SJSA1 (cell line): ENCODE measurements at regions not wholly inside any gene's neighbourhood (a gene's known extent, or its start where the extent isn't known, plus 50 kb on each side); places are given as distances from the start of the nearest gene placed in this dataset.

Experiments used
- DNase-seq, 2 experiments: peaks; one replicate each; pipeline ENCODE4 v3.0.0-alpha.2; 2015 to 2020; ENCODE audit warnings: low spot score in 2 of 2, low read depth in 1 of 2
- H3K27ac ChIP-seq: fragments of 250-450 bp; sonication (Bioruptor Pico); 2 replicates; pipeline ENCODE4 v1.5.1; 2020; ENCODE audit warnings: mild to moderate bottlenecking, moderate library complexity
- H3K27me3 ChIP-seq: fragments of 250-450 bp; sonication (Bioruptor Pico); replicated peaks from 2 replicates; pipeline ENCODE4 v1.5.1; 2020; ENCODE audit warnings: mild to moderate bottlenecking, moderate library complexity
- H3K36me3 ChIP-seq: fragments of 250-450 bp; sonication (Bioruptor Pico); 2 replicates; pipeline ENCODE4 v1.5.1; 2020; ENCODE audit warnings: mild to moderate bottlenecking
- H3K4me1 ChIP-seq: fragments of 250-450 bp; sonication (Bioruptor Pico); replicated peaks from 2 replicates; pipeline ENCODE4 v1.6.1; 2021; ENCODE audit warnings: mild to moderate bottlenecking
- H3K4me3 ChIP-seq: fragments of 250-450 bp; sonication (Bioruptor Pico); 2 replicates; pipeline ENCODE4 v1.5.1; 2020; ENCODE audit warnings: mild to moderate bottlenecking
- H3K9me3 ChIP-seq: fragments of 250-450 bp; sonication (Bioruptor Pico); replicated peaks from 2 replicates; pipeline ENCODE4 v1.5.1; 2020; ENCODE audit warnings: mild to moderate bottlenecking

- no peaks in the 10 kb centered on the region for H3K36me3 ChIP-seq
- no peaks in the 10 kb centered on the region for H3K9me3 ChIP-seq
- no peak overlapping the region for H3K27ac ChIP-seq
- DNase-seq = no peak
- H3K4me1 ChIP-seq = no peaks in the 10 kb centered on the region
- no peak overlapping the region for H3K4me3 ChIP-seq
- H3K27me3 ChIP-seq = no peaks in the 10 kb centered on the region
These were observed 344.7 kb upstream of the NETO1 start for GRCh38 chr18:73212442-73212841.

DNA sequence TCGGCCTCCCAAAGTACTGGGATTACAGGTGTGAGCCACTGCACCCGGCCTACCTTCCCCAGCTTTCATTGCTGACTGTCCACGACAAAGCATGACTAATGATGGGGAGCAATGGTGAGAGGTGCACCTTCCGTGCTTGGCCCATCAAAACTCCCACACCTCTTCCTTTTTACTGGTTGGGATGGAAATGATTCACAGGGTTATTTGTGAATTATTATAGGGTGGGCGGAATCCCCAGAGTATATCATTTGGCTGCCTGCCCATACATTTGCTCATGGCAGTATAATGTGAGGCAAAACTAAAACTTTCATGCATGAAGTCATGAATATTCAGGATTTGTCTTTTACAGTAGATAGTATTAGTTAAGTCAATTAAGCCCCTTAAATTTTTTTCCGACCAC, 334.2 kb upstream of the NETO1 start:
- no peaks in the 10 kb centered on the region for H3K4me1 ChIP-seq
- no peak overlapping the region for H3K4me3 ChIP-seq
- H3K27ac ChIP-seq = no peak overlapping the region
- no peaks in the 10 kb centered on the region for H3K36me3 ChIP-seq
- DNase-seq = no peak
- peaks cover 8% of the 10 kb centered on the region for H3K27me3 ChIP-seq
- no peaks in the 10 kb centered on the region; the same call in 1 of the 2 replicates for H3K9me3 ChIP-seq

- Histone ChIP-seq H3K27me3 (peaks cover 8% of the 10 kb centered on the region), H3K9me3 (no peaks in the 10 kb centered on the region; the same call in 1 of the 2 replicates), H3K36me3 (no peaks in the 10 kb centered on the region), H3K4me3 (no peak overlapping the region), H3K4me1 (no peaks in the 10 kb centered on the region), H3K27ac (no peak overlapping the region)
- no peak for DNase-seq
These were observed 331.4 kb upstream of the NETO1 start for GRCh38 chr18:73199151-73199550.

DNA sequence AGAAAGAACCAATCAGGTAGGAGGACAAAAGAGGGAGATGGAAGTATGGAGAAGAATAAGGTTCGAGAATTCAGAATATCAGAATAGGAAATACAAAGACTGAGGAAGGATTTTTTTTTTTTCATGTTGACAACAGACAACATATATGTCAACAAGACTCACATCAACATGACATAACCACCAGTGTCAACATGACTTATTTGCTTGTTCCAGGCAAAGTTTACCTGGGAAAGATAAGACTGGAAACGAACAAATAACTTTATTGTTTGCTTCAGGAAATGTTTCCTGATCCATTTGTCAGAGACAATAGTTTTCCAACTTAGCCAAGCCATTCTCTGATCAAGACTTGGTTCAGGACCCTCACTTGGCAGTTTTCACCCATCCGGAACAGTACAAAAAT, 321.9 kb upstream of the NETO1 start:
- Histone ChIP-seq H3K27me3 (no peaks in the 10 kb centered on the region), H3K9me3 (no peaks in the 10 kb centered on the region), H3K4me1 (no peaks in the 10 kb centered on the region), H3K27ac (no peak overlapping the region), H3K4me3 (no peak overlapping the region), H3K36me3 (no peaks in the 10 kb centered on the region)
- DNase-seq = no peak

DNA sequence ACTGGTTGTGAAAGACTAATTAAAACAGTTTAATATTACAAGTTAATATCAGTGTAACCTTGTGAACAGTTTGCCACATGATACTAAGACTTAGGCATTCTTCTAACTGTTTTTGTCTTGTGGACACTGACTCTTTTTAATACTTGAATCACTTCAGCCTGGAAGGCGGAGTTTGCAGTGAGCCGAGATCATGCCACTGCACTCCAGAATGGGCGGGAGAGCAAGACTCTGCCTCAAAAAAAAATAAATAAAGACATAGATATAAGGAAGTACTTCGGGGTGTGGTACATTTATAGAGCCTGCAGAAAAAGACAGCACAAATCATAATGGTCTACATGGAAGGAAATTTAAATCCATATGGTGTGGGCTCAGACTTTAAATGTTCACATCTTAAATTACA, 300.4 kb upstream of the NETO1 start:
- H3K27me3 ChIP-seq = no peaks in the 10 kb centered on the region
- no peak overlapping the region for H3K4me3 ChIP-seq
- no peaks in the 10 kb centered on the region for H3K9me3 ChIP-seq
- H3K4me1 ChIP-seq = no peaks in the 10 kb centered on the region
- DNase-seq = no peak
- no peak overlapping the region for H3K27ac ChIP-seq
- no peaks in the 10 kb centered on the region for H3K36me3 ChIP-seq

GRCh38 chr18:73164430-73164829, 296.6 kb upstream of the NETO1 start:
- H3K36me3 ChIP-seq = no peaks in the 10 kb centered on the region
- no peak overlapping the region for H3K27ac ChIP-seq
- no peaks in the 10 kb centered on the region for H3K4me1 ChIP-seq
- DNase-seq = no peak
- H3K27me3 ChIP-seq = no peaks in the 10 kb centered on the region; the same call in 1 of the 2 replicates
- no peak overlapping the region for H3K4me3 ChIP-seq
- H3K9me3 ChIP-seq = no peaks in the 10 kb centered on the region

GRCh38 chr18:73163236-73163635, 295.4 kb upstream of the NETO1 start:
- Histone ChIP-seq H3K4me3 (no peak overlapping the region), H3K4me1 (no peaks in the 10 kb centered on the region), H3K27ac (no peak overlapping the region), H3K9me3 (no peaks in the 10 kb centered on the region), H3K27me3 (peaks cover 3% of the 10 kb centered on the region; the same call in 1 of the 2 replicates), H3K36me3 (no peaks in the 10 kb centered on the region)
- no peak for DNase-seq

- no peaks in the 10 kb centered on the region for H3K9me3 ChIP-seq
- peaks cover 3% of the 10 kb centered on the region; the same call in 1 of the 2 replicates for H3K27me3 ChIP-seq
- no peak overlapping the region for H3K4me3 ChIP-seq
- H3K27ac ChIP-seq = no peak overlapping the region
- no peaks in the 10 kb centered on the region for H3K4me1 ChIP-seq
- H3K36me3 ChIP-seq = no peaks in the 10 kb centered on the region
- DNase-seq = no peak
These were observed 288.3 kb upstream of the NETO1 start for GRCh38 chr18:73156117-73156516.

- no peak for DNase-seq
These were observed 285.5 kb upstream of the NETO1 start for GRCh38 chr18:73153271-73153670.

DNA sequence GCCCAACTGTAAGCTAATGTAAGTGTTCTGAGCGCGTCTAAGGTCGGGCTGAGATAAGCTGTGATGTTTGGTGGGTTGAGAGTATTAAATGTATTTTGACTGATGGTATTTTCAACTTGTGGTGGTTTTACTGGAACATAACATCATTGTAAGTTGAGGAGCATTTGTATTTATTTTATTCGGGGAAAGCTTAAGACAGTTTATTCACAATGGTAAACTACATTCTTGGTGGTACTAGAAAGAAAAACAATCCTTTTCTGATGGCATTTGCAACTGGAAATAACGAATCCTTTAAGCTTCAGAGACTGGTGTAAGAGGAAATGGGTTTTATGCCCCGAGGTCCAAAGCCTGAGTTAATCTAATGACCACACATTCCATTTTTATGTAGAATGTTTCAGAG, 283.3 kb upstream of the NETO1 start:
- H3K4me1 ChIP-seq = no peaks in the 10 kb centered on the region
- H3K27ac ChIP-seq = no peak overlapping the region
- no peaks in the 10 kb centered on the region for H3K9me3 ChIP-seq
- H3K27me3 ChIP-seq = no peaks in the 10 kb centered on the region
- H3K4me3 ChIP-seq = no peak overlapping the region
- no peaks in the 10 kb centered on the region for H3K36me3 ChIP-seq
- DNase-seq = no peak

More at GRCh38 chr18:73153271-73153670, 285.5 kb upstream of the NETO1 start:
- H3K4me3 ChIP-seq = no peak overlapping the region
- no peaks in the 10 kb centered on the region for H3K9me3 ChIP-seq
- no peaks in the 10 kb centered on the region for H3K36me3 ChIP-seq
- no peak overlapping the region for H3K27ac ChIP-seq
- no peaks in the 10 kb centered on the region for H3K27me3 ChIP-seq
- H3K4me1 ChIP-seq = no peaks in the 10 kb centered on the region

- no peaks in the 10 kb centered on the region for H3K27me3 ChIP-seq
- no peaks in the 10 kb centered on the region for H3K36me3 ChIP-seq
- DNase-seq = no peak
- H3K4me3 ChIP-seq = no peak overlapping the region
- no peaks in the 10 kb centered on the region for H3K4me1 ChIP-seq
- H3K9me3 ChIP-seq = no peaks in the 10 kb centered on the region
- H3K27ac ChIP-seq = no peak overlapping the region
These were observed 282.4 kb upstream of the NETO1 start for GRCh38 chr18:73150199-73150598.

DNA sequence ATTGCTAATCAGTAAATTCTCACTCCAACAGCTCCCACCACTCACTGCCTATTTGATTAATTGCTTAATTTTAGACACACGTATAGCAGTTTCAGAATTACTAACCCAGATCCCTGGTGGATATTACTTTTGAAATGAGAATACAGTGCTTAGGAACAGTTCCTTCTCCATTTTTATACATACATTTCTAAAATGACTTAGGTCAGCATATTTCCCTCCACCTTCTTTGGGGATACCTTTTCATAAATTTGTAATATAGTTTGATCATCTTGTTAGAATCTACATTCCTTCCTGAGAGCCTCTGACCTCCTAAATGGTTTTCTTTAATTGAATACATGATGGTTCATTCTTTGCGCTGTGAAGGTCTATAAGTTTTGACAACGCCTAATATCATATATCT, 279.8 kb upstream of the NETO1 start:
- H3K27ac ChIP-seq = no peak overlapping the region
- H3K9me3 ChIP-seq = no peaks in the 10 kb centered on the region
- no peaks in the 10 kb centered on the region for H3K27me3 ChIP-seq
- no peak overlapping the region for H3K4me3 ChIP-seq
- no peak for DNase-seq
- no peaks in the 10 kb centered on the region for H3K4me1 ChIP-seq
- H3K36me3 ChIP-seq = no peaks in the 10 kb centered on the region

DNA sequence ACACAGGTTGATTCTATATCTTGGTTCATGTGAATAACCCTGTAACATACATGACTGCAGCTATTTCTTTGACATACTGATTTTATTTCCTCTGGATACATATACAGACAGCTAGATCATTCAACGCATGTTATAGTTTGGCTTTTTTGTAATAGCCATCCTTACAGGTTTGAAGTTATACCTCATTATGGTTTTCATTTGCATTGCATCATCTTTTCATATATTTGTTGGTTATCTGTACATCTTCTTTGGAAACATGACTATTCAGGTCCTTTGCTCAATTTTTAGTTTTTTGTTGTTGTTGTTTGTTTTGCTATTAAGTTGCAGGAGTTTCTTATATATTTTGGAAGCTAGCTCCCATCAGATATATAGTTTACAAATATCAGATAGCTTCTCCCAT, 276.2 kb upstream of the NETO1 start:
- Histone ChIP-seq H3K27me3 (no peaks in the 10 kb centered on the region), H3K9me3 (no peaks in the 10 kb centered on the region), H3K4me1 (no peaks in the 10 kb centered on the region), H3K36me3 (no peaks in the 10 kb centered on the region), H3K4me3 (no peak overlapping the region), H3K27ac (no peak overlapping the region)
- DNase-seq = no peak

DNA sequence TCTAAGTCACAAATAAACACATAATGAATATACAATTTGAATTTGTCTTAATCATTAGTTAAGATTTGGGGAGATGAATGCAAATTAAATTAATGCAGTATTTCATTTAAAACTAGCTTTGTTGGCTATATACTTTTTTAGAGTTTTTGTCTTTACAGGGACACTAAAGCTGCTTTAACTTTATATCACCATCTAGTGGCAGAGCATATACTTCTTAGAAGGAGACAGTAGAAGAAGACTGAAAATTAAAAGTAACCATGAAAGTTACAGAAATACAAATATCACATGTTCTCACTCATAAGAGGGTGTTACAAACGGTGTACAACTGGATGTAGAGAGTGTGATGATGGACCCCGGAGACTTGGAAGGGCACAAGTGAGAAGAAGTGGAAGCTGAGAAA, 268.3 kb upstream of the NETO1 start:
- Histone ChIP-seq H3K9me3 (no peaks in the 10 kb centered on the region; the same call in 1 of the 2 replicates), H3K27ac (no peak overlapping the region), H3K36me3 (no peaks in the 10 kb centered on the region), H3K4me1 (no peaks in the 10 kb centered on the region), H3K4me3 (no peak overlapping the region), H3K27me3 (no peaks in the 10 kb centered on the region)
- DNase-seq = no peak

DNA sequence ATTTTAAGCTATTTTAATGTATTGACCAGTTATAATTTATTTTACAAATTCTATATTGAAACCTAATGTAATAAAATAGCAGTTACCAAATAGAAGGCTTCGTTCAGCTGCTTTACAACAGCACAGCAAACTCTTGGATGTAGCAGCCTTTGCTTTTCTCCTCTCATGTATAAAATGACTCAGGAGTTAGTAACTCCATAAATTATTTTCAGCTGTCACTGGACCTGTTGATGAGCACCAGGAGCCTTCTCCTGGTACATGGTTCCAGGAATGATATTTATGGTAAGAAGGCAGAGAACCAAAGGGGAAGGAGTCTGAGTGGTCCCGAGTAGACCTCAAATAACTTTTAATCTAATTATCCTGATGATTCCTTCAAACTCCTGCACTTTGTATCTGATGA, 256.4 kb upstream of the NETO1 start:
- Histone ChIP-seq H3K36me3 (no peaks in the 10 kb centered on the region), H3K4me3 (no peak overlapping the region), H3K27me3 (no peaks in the 10 kb centered on the region), H3K27ac (no peak overlapping the region), H3K9me3 (no peaks in the 10 kb centered on the region), H3K4me1 (no peaks in the 10 kb centered on the region)
- no peak for DNase-seq
